ENCODE measurements at regions not wholly inside any gene's neighbourhood (a gene's known extent, or its start where the extent isn't known, plus 50 kb on each side); places are given as distances from the start of the nearest gene placed in this dataset.

GRCh38 chr12:75974323-75975187, 57.0 kb downstream of the PHLDA1 start:
- peaks cover 6 to 17% of the 10 kb centered on the region in 2 donors for H3K9me3 Mint-ChIP-seq
- H3K36me3 Mint-ChIP-seq, result peaks cover 14 to 47% of the 10 kb centered on the region in 2 donors
- H3K27ac Mint-ChIP-seq, result no peak overlapping the region
- DNase-seq (ENCODE audit: low spot score in 2 of 2) (no peak), ATAC-seq (no peak)

GRCh38 chr12:75971253-75971652, 60.3 kb downstream of the PHLDA1 start:
- H3K36me3 Mint-ChIP-seq, result peaks cover 14 to 49% of the 10 kb centered on the region in 2 donors
- peaks cover 6 to 17% of the 10 kb centered on the region in 2 donors for H3K9me3 Mint-ChIP-seq
- ATAC-seq, result peak in 1 of 2 donors; percentile 92
- peak overlapping the region in 1 of 2 donors; percentile 84 for H3K27ac Mint-ChIP-seq
- no peak for DNase-seq (ENCODE audit: low spot score in 2 of 2)

GRCh38 chr12:75970310-75970709, 61.3 kb downstream of the PHLDA1 start:
- DNase-seq (ENCODE audit: low spot score in 2 of 2) (no peak), ATAC-seq (no peak)
- H3K9me3 Mint-ChIP-seq, result peaks cover 6 to 17% of the 10 kb centered on the region in 2 donors
- H3K36me3 Mint-ChIP-seq, result peaks cover 14 to 44% of the 10 kb centered on the region in 2 donors
- no peak overlapping the region for H3K27ac Mint-ChIP-seq

GRCh38 chr12:75969768-75970167, 61.8 kb downstream of the PHLDA1 start:
- no peak for ATAC-seq
- DNase-seq (ENCODE audit: low spot score in 2 of 2), result no peak
- H3K9me3 Mint-ChIP-seq, result peaks cover 6 to 17% of the 10 kb centered on the region in 2 donors
- peaks cover 14 to 44% of the 10 kb centered on the region in 2 donors for H3K36me3 Mint-ChIP-seq
- no peak overlapping the region for H3K27ac Mint-ChIP-seq

- H3K27ac Mint-ChIP-seq, result no peak overlapping the region
- DNase-seq (ENCODE audit: low spot score in 2 of 2), result no peak
Observed at GRCh38 chr12:75965661-75966060, 65.9 kb downstream of the PHLDA1 start.

GRCh38 chr12:75964150-75964549, 67.4 kb downstream of the PHLDA1 start:
- no peak overlapping the region for H3K27ac Mint-ChIP-seq
- no peaks in the 10 kb centered on the region for H3K9me3 Mint-ChIP-seq
- ATAC-seq, result no peak
- peaks cover 0 to 5% of the 10 kb centered on the region in 2 donors for H3K36me3 Mint-ChIP-seq
- DNase-seq (ENCODE audit: low spot score in 2 of 2), result no peak

More at GRCh38 chr12:75965661-75966060, 65.9 kb downstream of the PHLDA1 start:
- H3K9me3 Mint-ChIP-seq, result peaks cover 0 to 6% of the 10 kb centered on the region in 2 donors
- no peak for ATAC-seq
- H3K36me3 Mint-ChIP-seq, result peaks cover 5 to 18% of the 10 kb centered on the region in 2 donors

GRCh38 chr12:75961878-75962277, 69.7 kb downstream of the PHLDA1 start:
- peaks cover 0 to 4% of the 10 kb centered on the region in 2 donors for H3K36me3 Mint-ChIP-seq
- H3K27ac Mint-ChIP-seq, result no peak overlapping the region
- ATAC-seq (no peak), DNase-seq (ENCODE audit: low spot score in 2 of 2) (no peak)
- H3K9me3 Mint-ChIP-seq, result no peaks in the 10 kb centered on the region

GRCh38 chr12:75960954-75961661, 70.5 kb downstream of the PHLDA1 start:
- DNase-seq (ENCODE audit: low spot score in 2 of 2), result no peak
- ATAC-seq, result no peak
- no peaks in the 10 kb centered on the region for H3K9me3 Mint-ChIP-seq
- no peaks in the 10 kb centered on the region for H3K36me3 Mint-ChIP-seq
- no peak overlapping the region for H3K27ac Mint-ChIP-seq

- DNase-seq (ENCODE audit: low spot score in 2 of 2), result no peak
- ATAC-seq, result no peak
- no peaks in the 10 kb centered on the region for H3K36me3 Mint-ChIP-seq
- H3K27ac Mint-ChIP-seq, result peak overlapping the region in 1 of 2 donors; percentile 50
- no peaks in the 10 kb centered on the region for H3K9me3 Mint-ChIP-seq
Observed at GRCh38 chr12:75960086-75960910, 71.3 kb downstream of the PHLDA1 start.

- no peak for DNase-seq (ENCODE audit: low spot score in 2 of 2)
- H3K36me3 Mint-ChIP-seq, result no peaks in the 10 kb centered on the region
- ATAC-seq, result no peak
- H3K9me3 Mint-ChIP-seq, result no peaks in the 10 kb centered on the region
- no peak overlapping the region for H3K27ac Mint-ChIP-seq
Observed at GRCh38 chr12:75959506-75959905, 72.1 kb downstream of the PHLDA1 start.

- Mint-ChIP-seq H3K9me3 (no peaks in the 10 kb centered on the region), H3K36me3 (no peaks in the 10 kb centered on the region), H3K27ac (no peak overlapping the region)
- ATAC-seq (no peak), DNase-seq (ENCODE audit: low spot score in 2 of 2) (no peak)
Observed at GRCh38 chr12:75959060-75959459, 72.5 kb downstream of the PHLDA1 start.

- Mint-ChIP-seq H3K27ac (no peak overlapping the region), H3K9me3 (no peaks in the 10 kb centered on the region), H3K36me3 (no peaks in the 10 kb centered on the region)
- DNase-seq (ENCODE audit: low spot score in 2 of 2), result no peak
- no peak for ATAC-seq
Observed at GRCh38 chr12:75955251-75955650, 76.3 kb downstream of the PHLDA1 start.

- no peaks in the 10 kb centered on the region for H3K36me3 Mint-ChIP-seq
Observed at GRCh38 chr12:75954749-75955148, 76.8 kb downstream of the PHLDA1 start.

GRCh38 chr12:75954041-75954440, 77.5 kb downstream of the PHLDA1 start:
- H3K9me3 Mint-ChIP-seq, result no peaks in the 10 kb centered on the region
- no peak overlapping the region for H3K27ac Mint-ChIP-seq
- DNase-seq (ENCODE audit: low spot score in 2 of 2) (no peak), ATAC-seq (peak in 1 of 2 donors; percentile 88)
- no peaks in the 10 kb centered on the region for H3K36me3 Mint-ChIP-seq

More at GRCh38 chr12:75954749-75955148, 76.8 kb downstream of the PHLDA1 start:
- DNase-seq (ENCODE audit: low spot score in 2 of 2) (no peak), ATAC-seq (no peak)
- Mint-ChIP-seq H3K27ac (no peak overlapping the region), H3K9me3 (no peaks in the 10 kb centered on the region)

- DNase-seq (ENCODE audit: low spot score in 2 of 2) (no peak), ATAC-seq (no peak)
- Mint-ChIP-seq H3K36me3 (no peaks in the 10 kb centered on the region), H3K27ac (no peak overlapping the region), H3K9me3 (no peaks in the 10 kb centered on the region)
Observed at GRCh38 chr12:75953312-75953906, 78.2 kb downstream of the PHLDA1 start.

Measured in activated naive CD4-positive, alpha-beta T cell treated with anti-CD3 and anti-CD28 coated beads, Interleukin-2, amount 50 U/mL, for 72 hours (primary cell).